GM21390 (cell line): ENCODE measurements at regions not wholly inside any gene's neighbourhood (a gene's known extent, or its start where the extent isn't known, plus 50 kb on each side); places are given as distances from the start of the nearest gene placed in this dataset.

Source experiments
- ATAC-seq: cut with Tn5 transposase; IDR thresholded peaks from one replicate; pipeline ENCODE4 v1.9.1; 2021; ENCODE audit not compliant: unreplicated experiment

DNA sequence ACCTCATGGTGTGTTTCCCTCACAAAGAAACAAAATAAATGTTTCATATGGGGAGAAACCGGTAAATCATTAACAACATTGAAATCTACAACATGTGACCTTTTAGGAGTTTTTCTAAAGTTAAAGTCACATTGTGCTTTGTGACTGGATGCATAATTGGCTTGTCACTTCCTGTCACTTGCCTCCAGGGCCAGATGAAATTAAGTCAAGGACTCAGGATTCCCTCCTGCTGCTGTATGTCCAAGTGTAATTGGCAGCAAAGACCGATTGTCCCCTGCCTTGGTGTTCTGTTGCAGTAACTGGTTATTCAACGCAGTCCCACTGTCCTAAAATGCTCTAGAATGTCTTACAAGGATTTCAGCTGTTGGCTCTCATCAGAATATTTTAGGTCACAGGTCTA is 448.2 kb downstream of the LIG4 start:
- ATAC-seq, result no peak

DNA sequence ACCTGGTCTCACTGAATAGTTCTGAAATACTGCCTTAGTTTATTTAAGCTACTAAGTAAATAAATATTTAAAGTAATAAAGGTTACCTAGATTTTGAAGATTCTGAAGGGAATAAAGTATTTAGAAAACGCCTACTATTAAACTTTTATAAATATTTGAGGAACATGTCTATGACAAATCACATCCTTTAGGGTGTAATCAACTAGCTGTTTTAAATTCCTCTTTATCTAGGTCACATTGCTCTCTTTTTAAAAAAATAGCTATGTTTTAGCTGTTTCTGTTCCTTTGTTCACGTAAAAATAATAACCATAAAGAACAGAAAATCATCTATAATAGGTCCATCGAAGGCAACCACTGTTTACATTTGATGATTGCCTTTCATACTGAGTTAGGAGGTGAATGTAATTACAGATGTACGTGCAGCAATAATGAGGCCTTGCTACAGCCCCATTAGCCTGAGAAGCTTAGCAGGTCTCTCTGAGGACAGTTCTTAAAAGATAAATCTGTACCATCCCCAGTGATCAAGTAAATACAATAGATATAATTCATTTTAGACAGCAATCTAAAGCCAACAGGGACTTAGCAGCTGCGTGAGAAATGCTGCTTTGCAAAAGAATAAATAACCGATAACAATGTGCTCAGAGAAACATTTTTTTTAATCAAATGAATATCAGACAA is 449.5 kb downstream of the LIG4 start:
- no peak for ATAC-seq

DNA sequence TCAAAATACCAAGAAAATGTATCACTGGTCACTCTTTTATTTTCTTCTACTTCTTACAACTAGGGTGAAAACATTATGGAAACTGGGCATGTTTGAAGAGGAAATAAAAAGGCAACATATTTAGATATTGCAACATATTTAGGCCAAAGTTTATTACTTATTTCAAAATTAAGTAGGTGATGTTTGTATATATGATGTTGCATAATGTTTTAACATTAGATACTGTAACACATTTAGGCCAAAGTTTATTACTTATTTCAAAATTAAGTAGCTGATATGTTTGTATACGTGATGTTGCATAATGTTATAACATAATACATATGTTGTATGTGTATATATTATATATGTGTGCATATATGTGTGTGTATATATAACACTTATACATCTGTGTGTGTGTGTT is 451.3 kb downstream of the LIG4 start:
- no peak for ATAC-seq

DNA sequence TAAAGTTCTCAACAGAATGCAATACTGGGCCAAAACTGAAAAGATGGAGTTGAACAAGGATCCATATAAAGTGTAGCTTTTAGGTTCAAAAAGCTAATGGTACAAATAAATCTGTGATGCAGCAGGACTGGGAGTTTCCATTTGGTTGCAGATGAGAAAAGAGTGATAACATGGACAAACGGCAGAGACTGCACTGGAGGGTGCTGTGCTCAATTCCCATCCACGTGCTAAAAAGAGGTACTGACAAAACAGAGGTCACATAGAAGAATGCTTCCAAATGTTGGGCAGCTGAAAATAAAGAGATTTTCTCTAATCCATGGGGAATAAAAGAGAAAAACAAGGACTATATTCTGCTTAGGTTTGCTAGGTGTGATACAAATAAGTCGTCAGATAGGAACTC is 461.6 kb downstream of the LIG4 start:
- no peak for ATAC-seq

DNA sequence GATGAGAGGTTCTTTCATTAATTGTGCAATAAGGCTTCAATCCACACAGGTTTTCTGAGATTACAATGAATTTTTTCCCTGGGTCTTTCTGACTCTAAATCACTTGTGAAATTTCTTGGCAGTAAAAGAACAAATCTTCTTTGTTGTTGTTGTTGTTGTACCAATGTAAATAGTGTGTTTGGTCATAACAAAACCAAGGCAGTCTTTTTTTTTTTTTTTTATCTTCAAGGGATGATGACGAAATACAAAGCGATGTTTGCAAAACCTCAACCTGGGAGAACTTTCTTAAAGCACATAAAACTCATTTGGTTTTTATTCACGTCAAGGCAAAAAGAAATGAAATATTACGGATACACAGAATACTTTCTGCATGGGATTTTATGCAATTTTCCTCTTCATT is 462.0 kb downstream of the LIG4 start:
- ATAC-seq, result no peak

DNA sequence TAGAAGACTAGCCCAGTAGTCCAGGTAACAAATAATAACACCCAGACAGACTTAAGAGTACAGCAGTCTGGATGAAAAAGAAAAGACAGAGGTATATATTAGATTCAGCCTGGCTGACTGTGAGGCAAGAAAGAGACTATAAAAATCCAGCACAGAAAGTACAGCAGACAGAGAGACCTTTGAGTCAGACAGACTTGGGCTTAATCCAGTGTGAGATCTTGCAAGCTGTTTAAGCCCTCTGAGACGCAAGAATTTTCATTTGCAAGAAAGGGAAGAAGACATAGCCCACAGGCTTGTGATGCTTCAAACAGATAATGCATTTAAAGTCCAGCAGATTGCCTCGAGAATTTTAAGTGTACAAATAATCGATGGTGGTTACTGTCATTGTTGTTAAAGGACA is 471.4 kb downstream of the LIG4 start:
- no peak for ATAC-seq

DNA sequence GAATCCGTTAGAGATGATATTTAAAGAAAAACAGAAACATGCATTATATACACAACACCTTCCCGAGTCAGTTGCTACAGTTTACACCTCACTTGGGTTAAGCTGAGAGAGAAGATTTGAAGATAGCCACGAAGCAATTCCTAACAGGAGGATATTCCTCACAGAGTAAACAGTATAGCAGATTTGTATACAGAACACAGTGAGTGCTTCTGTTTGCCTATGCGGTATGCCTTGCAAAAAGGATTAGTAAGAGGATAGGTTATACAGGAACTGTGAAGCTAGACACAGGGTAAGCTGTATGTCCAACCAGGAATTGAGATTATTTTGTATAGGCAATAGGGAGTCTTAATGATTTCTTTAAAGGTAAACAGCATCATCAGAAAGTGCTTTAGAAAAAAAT is 471.8 kb downstream of the LIG4 start:
- no peak for ATAC-seq

DNA sequence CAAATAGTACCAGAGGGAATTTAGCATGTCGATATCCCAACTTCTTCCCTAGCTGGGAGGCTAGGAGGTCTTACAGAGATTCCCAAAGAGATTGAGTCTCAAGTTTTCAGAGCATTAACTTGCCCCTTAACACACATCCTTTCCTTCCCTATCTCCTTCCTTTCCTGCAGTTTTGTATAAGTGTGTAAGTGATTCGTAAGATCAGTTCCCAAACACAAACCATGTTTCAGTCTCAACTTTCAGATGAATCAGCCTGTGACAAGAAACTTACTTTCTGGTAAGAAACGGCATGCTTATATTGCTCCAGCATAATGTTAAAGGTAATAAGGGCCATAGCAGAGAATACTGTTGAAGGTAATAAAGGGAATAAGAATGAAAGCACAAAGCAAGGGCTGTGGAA is 472.2 kb downstream of the LIG4 start:
- no peak for ATAC-seq

DNA sequence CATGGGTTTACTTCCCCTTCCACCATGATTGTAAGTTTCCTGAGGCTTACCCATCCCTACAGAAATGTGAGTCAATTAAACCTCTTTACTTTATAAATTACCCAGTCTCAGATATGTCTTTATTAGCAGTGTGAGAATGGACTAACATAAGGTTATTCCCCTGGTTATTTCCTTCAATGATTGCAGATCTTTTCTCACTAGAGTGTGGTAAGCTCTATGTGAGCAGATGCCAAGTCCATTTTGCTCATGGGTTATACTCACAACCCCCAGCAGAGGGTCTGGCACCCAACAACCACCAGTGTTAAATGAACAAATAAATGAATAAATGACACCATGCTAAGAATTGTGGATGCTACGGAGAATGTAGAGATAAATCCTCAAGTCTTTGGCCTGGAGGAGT is 472.8 kb downstream of the LIG4 start:
- ATAC-seq, result no peak

DNA sequence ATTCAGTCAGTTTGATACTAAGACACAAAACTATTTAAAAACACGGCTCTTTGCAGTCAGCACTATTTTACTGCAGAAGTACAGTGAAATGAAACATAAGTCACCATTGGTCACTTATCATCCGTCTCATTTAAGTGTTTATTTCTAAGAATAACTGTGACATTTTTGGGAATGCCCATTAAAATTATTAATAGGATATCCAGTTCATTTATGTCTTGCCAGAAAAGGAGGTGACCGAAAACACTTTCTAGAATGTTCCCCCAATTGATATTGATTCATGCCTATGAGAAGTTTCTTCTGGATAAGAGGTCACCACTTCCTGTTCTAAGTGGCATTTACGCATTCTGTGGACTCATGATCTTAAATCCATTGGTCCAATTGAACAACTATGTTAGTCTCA is 477.3 kb downstream of the LIG4 start:
- ATAC-seq, result no peak

DNA sequence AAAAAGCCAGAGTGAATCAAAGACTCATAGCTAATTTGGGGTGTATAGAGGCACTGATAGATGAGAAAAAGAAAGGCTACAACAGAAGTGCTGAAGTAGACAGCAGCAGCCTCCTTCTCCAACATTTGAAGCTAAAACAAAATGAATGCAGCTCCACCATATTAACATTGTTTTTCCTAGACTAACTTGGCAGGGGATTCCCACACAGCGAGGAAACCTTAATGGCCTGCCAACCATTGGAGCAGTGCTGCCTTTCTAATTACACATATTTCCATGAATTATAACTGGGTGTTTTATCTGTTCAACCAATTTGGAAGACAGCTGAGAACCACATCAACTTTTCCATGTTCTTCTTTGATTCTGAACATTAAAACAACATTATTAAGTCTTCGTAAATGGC is 478.6 kb downstream of the LIG4 start:
- no peak for ATAC-seq

DNA sequence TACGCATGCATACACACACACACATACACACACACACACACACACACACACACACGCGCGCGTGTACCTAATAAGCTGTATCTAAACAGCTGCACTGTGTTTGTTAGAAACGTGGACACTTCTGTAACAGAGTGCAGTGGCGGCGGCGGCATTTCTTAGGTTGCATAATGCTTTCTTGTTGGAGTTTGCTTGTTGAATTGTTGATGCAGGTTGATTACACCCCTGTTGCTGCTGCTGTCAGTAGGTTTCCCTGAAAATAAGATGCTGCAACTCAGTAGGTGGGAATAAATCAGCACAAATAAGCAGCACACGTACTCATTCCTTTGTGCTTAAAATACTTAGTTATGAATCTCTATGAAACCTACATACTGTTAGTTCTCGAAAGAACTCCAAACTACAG is 479.2 kb downstream of the LIG4 start:
- ATAC-seq, result no peak

DNA sequence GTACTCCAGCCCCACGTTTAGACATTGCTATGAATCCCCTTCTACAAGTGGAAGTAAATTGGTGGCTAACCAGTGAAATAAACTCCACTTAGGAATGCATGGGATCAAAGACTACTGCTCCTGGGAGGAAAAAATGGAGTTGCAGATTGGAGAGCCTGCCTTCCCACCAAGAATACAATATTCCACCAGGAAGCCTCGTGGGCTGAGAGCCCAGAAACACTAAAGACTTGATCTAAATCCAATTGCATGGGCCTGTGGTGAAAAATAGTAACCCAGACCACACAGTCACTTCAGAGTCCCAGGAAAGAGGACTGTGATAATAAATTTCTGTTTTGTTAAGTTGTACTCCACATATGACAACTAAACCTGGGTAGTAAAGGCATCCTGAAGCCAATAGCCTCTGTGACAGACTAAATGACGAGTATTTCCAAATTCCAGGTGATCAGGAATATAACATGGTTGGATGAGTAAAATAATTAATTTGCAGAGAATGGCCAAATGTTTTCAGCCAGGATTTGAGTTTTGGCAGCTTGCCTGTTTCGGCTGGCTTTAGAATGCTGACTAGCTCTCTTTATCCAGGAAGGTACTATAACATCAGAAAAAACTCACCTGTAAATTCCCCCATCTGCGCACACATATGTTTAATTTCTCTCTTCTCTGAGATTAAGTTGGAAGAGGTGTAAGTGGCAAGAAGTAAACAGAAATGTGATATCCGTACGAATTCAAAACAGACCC is 480.3 kb downstream of the LIG4 start:
- no peak for ATAC-seq

DNA sequence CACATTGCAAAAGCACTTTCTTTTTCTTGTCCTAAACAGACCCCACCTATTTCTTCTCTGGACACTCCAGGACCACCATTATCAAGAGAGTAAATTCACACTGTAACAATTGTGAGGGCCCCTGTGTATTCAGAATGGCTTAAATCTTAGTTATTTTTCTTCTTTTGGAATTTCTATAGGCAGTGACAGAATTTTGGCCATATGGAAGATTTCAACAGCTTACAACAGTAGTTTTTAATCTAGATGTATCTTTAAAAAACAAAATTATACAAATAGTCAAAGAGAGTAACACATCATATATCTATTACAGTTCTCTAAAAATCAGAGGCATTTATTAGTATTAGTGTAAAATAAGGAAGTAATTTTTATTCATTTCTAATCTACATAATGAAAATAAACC is 482.1 kb downstream of the LIG4 start:
- ATAC-seq, result no peak

DNA sequence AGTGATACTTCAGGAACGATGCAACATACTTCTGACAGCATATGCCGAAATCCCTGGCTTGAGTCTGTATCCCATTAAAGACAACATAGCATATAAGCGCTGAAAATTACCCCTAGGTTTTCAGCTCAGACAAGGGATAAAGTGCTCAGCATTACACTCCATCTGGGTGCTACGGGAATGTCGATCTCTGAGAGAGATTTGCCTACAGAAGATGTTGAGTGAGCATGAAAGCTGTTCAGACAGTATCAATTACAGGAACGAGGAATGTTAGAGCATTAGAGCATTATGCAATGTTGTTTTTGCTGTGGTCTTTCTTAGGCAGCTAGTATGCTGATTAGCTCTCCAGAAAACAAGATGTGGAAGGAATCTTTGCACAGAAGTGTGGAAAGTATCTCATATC is 484.5 kb downstream of the LIG4 start:
- ATAC-seq, result no peak

DNA sequence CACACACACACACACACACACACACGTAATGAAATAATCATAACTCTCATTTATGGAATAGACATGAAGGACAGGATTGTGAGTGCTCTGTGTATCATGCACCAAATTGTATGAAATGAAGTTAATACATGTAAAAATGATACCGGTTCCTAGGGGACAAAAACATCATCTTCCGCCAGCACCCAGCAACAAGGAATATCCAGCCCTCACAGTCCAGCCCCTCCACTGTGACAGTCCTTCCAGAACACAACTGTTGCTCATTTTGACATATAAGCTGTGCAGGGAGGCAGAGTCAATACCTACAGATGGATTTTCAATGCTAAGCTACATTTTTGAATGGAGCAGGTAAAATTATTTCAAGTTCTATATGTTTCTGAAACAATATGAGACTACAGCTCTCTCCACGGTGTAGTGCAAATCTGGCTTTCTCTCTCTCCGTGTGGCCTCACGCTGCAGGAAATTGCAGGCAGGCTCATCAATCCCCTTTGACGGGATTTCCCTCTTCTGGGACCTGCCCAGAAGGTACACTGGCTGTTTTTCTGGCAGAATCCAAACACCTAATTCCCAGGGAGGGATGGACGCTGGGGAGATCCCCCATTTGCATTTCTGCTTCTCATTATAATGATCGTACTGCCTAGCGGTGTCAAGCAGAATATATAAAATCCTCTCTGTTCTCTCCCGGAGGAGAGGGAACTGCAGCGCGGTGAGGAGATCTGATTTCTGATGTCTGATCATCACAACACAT is 494.0 kb downstream of the LIG4 start:
- ATAC-seq, result no peak

DNA sequence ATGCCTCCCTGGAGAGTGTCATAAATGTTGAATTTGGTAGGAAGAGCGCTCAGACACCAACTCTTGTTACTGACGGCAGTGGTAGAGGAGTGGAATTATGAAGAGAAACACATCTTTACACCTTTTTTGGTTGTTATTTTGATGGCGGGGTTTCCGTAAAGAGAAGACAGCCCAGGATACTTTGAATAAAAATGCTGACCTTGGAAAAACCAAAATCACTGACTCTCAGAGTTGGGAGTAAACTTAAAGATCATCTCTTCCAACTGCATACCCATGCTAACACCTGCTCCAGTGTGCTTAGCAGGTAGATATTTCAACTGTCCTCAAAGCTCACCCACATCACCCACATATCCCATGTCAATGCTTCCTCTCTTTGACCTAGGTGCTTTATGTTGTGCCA is 498.6 kb downstream of the LIG4 start:
- ATAC-seq, result no peak

DNA sequence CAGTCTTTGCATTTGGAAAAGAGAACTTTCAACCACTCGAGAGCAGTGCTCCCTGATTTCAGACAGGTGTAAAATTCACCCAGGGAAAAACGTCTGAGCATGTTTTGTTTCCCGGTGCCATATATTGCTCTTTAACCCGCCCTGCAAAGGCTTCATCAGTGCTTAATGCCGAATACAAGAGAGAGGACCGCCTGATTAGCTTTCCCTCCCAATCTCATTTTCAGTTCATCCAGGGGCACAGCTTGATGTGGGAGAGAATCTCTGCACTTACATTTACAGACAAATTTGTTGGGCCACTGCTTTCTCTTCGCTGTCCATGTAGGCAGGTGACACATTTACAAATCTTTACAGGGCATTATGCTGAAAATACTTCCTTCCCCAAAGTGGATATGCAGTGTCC is 499.1 kb downstream of the LIG4 start:
- ATAC-seq, result no peak

DNA sequence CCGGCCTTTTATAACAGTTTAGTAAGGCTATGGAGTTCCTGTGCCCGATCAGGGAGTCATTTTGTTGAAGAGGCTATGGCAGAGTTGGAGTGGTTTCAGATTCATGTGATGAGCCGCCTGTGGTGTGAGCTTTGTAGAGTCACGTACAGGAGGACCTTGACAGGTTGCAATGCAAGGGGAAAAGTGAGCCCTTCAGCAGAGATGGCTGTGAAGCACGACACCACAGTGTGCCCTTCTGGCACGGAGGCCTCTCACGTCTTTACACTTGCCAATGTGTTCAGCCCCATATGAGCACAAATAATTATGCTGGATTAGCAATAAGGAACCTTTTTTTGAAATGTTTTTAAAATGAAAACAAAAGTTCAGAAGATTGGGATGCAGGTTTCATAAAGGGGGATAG is 499.8 kb downstream of the LIG4 start:
- no peak for ATAC-seq

DNA sequence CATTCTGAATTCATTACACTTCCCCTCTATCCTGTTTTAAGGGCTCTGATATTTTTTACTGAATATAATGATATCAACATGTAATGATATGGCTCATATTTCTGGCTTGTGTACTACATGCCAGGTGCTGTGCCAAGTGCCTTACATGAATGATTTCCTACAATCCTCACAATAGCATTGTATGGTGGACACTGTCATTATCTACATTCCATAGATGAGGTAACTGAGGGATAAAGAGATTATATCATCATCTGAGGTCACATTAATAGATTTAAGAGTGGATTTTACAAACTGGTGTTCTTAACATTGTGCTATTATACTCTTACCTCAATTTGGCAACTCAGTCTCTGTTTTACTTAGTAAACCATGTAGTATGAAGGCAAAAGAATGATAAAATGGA is 502.0 kb downstream of the LIG4 start:
- ATAC-seq, result no peak

DNA sequence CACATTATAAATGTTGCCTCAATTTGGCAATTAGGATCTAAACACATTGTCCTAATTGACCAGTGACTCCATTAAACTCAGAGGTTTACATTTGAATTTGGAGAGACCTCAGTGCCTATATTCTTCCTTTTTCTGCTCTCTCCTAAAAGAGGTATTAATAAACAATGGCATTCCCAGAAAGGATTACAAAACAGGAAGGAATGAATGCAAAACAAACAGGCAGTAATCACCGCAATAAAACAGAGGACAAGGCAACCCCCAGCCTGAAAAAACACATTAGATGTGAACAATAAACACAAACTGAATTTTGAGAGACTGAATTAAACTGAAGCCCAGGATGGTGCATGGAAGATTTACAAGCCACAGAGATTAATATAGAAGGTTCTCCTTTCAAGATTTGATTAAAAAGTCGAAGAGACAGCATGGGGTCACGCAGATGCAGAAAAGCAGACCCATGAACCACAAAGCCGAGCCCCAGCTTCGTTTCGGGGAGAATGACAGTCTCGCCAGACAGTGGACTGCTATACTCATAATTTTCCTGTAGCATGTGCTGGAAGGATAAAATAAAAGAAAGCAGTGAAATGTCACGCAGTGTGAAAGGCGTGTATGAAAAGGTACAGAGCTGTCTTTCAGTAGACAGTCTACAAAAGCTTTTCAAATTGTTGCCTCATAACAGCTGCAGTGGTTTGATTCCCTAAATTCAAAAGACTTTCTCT is 503.0 kb downstream of the LIG4 start:
- no peak for ATAC-seq

DNA sequence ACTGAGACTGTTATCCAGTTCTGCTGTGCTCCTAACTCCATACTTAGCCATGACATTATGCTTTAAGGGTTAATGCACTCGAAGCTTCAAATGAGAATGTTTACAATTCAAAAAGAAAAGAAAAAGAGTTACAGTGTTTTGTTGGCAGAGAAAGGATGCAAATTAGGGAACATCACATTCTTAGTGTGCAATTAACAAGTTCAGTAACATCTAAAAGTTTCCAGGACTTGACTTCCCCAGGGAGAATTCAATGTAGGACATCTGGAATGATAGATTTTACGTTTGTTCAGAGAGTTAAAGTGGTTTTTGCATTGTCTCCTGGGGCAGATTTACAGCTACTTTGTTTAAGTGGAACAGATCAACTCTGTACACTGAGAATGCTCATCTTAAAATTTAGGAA is 525.2 kb downstream of the LIG4 start:
- ATAC-seq, result no peak
